K562 (cell line): ENCODE measurements at regions not wholly inside any gene's neighbourhood (a gene's known extent, or its start where the extent isn't known, plus 50 kb on each side); places are given as distances from the start of the nearest gene placed in this dataset.

Experiments used
- ATAC-seq: fragments of 200-7000 bp; cut with Tn5 transposase; 3 replicates; pipeline ENCODE4 v1.9.1; 2020; ENCODE audit warnings: moderate library complexity
- BruUV-seq: library from RNA; stranded (reverse); fragments of 400-500 nt; replicated peaks from 2 replicates; lab custom pipeline; 2021; lab: Mats Ljungman, UMichigan
- CTCF ChIA-PET: fragments of 300-600 bp; formaldehyde crosslinking; extraction: SDS; loops from one replicate; lab custom pipeline; 2021; ENCODE audit warnings: low intra/inter-chr PET ratio; lab: Yijun Ruan, JAX
- POLR2A ChIA-PET: fragments of 300-600, 350-650 bp; sonication (Branson Sonifier 250); formaldehyde crosslinking; extraction: SDS; loops from one replicate; lab custom pipeline; 2021; ENCODE audit warnings: antibody characterized with exemption, inconsistent platforms; lab: Yijun Ruan, JAX
- DNase-seq, 4 experiments: peaks; one replicate each; pipeline versions ENCODE4 v3.0.0 to v3.0.0-alpha.2; 2011 to 2018; ENCODE audit warnings: low spot score in 3 of 4, mixed read lengths in 3 of 4; ENCODE audit errors: extremely low read depth in 1 of 4
- FAIRE-seq: peaks from 2 replicates; lab custom pipeline; 2011; peaks lifted over from hg19 to GRCh38; lab: Jason Lieb, UNC
- H2AFZ ChIP-seq: 2 replicates; pipeline ENCODE4 v1.6.0; 2011; ENCODE audit warnings: low read depth, low read length, control low read depth, inconsistent platforms
- H3K27ac ChIP-seq: fragments of 200-600 bp; 3 replicates; pipeline ENCODE4 v1.8.0; 2011; ENCODE audit warnings: low read depth, mild to moderate bottlenecking, control low read depth, inconsistent platforms, low read length, moderate library complexity, mixed read lengths; ENCODE audit errors: extremely low read depth
- H3K27me3 ChIP-seq, 2 experiments: fragments of 300-600 bp in 1 of 2; 2 replicates in 1 of 2; 3 replicates in 1 of 2; pipeline versions ENCODE4 v1.6.0 to v1.8.0; 2011; ENCODE audit warnings: inconsistent platforms in 2 of 2, low read length in 2 of 2, mild to moderate bottlenecking in 1 of 2, mixed read lengths in 1 of 2, moderate library complexity in 1 of 2; ENCODE audit not compliant: control insufficient read depth in 2 of 2, insufficient read depth in 2 of 2
- H3K36me3 ChIP-seq: fragments of 300-600 bp; 3 replicates; pipeline ENCODE4 v1.8.0; 2011; ENCODE audit warnings: mild to moderate bottlenecking, low read length, inconsistent platforms; ENCODE audit not compliant: control insufficient read depth, insufficient read depth
- H3K4me1 ChIP-seq, 2 experiments: fragments of 200-600 bp in 1 of 2; replicated peaks in 1 of 2; 2 replicates in 1 of 2; 3 replicates in 1 of 2; pipeline versions ENCODE4 v1.5.1 to v1.8.0; 2011; ENCODE audit warnings: inconsistent platforms in 2 of 2, low read length in 2 of 2, mild to moderate bottlenecking in 1 of 2, mixed read lengths in 1 of 2, moderate library complexity in 1 of 2; ENCODE audit not compliant: control insufficient read depth in 2 of 2, insufficient read depth in 2 of 2
- H3K4me2 ChIP-seq: 2 replicates; pipeline ENCODE4 v1.6.1; 2011; ENCODE audit warnings: low read length, control low read depth, inconsistent platforms, mixed read lengths; ENCODE audit not compliant: insufficient read depth
- H3K4me3 ChIP-seq: fragments of 200-600 bp; sonication (generic), shearing (Covaris generic); 2 replicates; pipeline ENCODE4 v1.5.1; 2016; ENCODE audit warnings: control low read depth, inconsistent platforms
- H3K79me2 ChIP-seq: fragments of 200-600 bp; 3 replicates; pipeline ENCODE4 v1.8.0; 2011; ENCODE audit warnings: low read length, inconsistent platforms; ENCODE audit not compliant: control insufficient read depth, insufficient read depth
- H3K9ac ChIP-seq, 2 experiments: 2 replicates each; pipeline versions ENCODE4 v1.6.0 to v1.6.1; 2011; ENCODE audit warnings: low read depth in 2 of 2, low read length in 2 of 2, control low read depth in 1 of 2, inconsistent platforms in 1 of 2, mild to moderate bottlenecking in 1 of 2, mixed read lengths in 1 of 2; ENCODE audit not compliant: insufficient read depth in 1 of 2
- H3K9me1 ChIP-seq: one replicate; pipeline ENCODE4 v1.6.0; 2011; ENCODE audit warnings: inconsistent platforms, mild to moderate bottlenecking, low read length, moderate library complexity; ENCODE audit not compliant: control insufficient read depth, insufficient read depth
- H3K9me3 ChIP-seq: replicated peaks from 2 replicates; pipeline ENCODE4 v1.5.1; 2011; ENCODE audit warnings: low read depth, low read length, inconsistent platforms; ENCODE audit not compliant: control insufficient read depth, insufficient read depth
- H4K20me1 ChIP-seq: replicated peaks from 2 replicates; pipeline ENCODE4 v1.6.1; 2011; ENCODE audit warnings: low read length, inconsistent platforms, mixed read lengths; ENCODE audit not compliant: control insufficient read depth, insufficient read depth
- BRF2 ChIP-seq: IDR thresholded peaks from 3 replicates; pipeline ENCODE4 v1.6.1; 2011; ENCODE audit warnings: borderline replicate concordance, mild to moderate bottlenecking; ENCODE audit not compliant: insufficient read length, insufficient read depth
- CHD4 ChIP-seq: fragments of 200-600 bp; sonication (generic); IDR thresholded peaks from 3 replicates; pipeline ENCODE4 v1.6.1; 2012; ENCODE audit warnings: low read depth, mild to moderate bottlenecking, mixed read lengths, low read length, inconsistent platforms; ENCODE audit not compliant: insufficient read depth, insufficient replicate concordance, poor library complexity, severe bottlenecking
- CREBBP ChIP-seq: IDR thresholded peaks from one replicate; pipeline ENCODE4 v1.6.1; 2012; ENCODE audit warnings: low read depth, mild to moderate bottlenecking, control low read depth, inconsistent platforms, low read length
- CUX1 ChIP-seq: fragments of 200-800 bp; sonication (Bioruptor generic); IDR thresholded peaks from 2 replicates; pipeline ENCODE4 v1.6.1; 2016; ENCODE audit warnings: missing genetic modification characterization, missing compliant biosample characterization
- DNMT1 ChIP-seq: fragments of 450-650 bp; IDR thresholded peaks from 2 replicates; pipeline ENCODE4 v1.6.1; 2016; ENCODE audit warnings: antibody characterized with exemption, mild to moderate bottlenecking
- ERF ChIP-seq: fragments of 450-650 bp; formaldehyde crosslinking; IDR thresholded peaks from 2 replicates; pipeline ENCODE4 v1.4.0; 2020; ENCODE audit warnings: mild to moderate bottlenecking, mixed read lengths
- GATA2 ChIP-seq: sonication (generic); formaldehyde crosslinking; IDR thresholded peaks from 2 replicates; pipeline ENCODE4 v1.4.0; 2020; ENCODE audit warnings: mild to moderate bottlenecking, missing genetic modification reagents
- HDAC1 ChIP-seq, 2 experiments: fragments of 450-650 bp; IDR thresholded peaks; 2 replicates each; pipeline ENCODE4 v1.6.1; 2016 to 2017; ENCODE audit warnings: inconsistent platforms in 1 of 2, mild to moderate bottlenecking in 1 of 2, moderate library complexity in 1 of 2
- POLR3G ChIP-seq: IDR thresholded peaks from 2 replicates; pipeline ENCODE4 v1.6.1; 2011; ENCODE audit not compliant: insufficient read length, insufficient replicate concordance; ENCODE audit errors: extremely low read depth
- PTBP1 ChIP-seq: fragments of 200-400 bp; formaldehyde crosslinking; IDR thresholded peaks from 2 replicates; pipeline ENCODE4 v1.6.1; 2017; ENCODE audit warnings: low read depth, low read length
- RBBP5 ChIP-seq: fragments of 200-600 bp; sonication (generic); IDR thresholded peaks from 2 replicates; pipeline ENCODE4 v1.6.1; 2012; ENCODE audit warnings: borderline replicate concordance, mild to moderate bottlenecking, low read length, control low read depth, inconsistent platforms; ENCODE audit not compliant: insufficient read depth, poor library complexity, severe bottlenecking
- RBFOX2 ChIP-seq: fragments of 200-400 bp; formaldehyde crosslinking; IDR thresholded peaks from 2 replicates; pipeline ENCODE4 v1.6.1; 2017; ENCODE audit warnings: low read depth, mild to moderate bottlenecking, low read length, moderate library complexity
- TCF7L2 ChIP-seq: fragments of 150-350 bp; IDR thresholded peaks from 2 replicates; pipeline ENCODE4 v1.6.1; 2016; ENCODE audit warnings: low read depth, mild to moderate bottlenecking, low read length, moderate library complexity
- ZFP1 ChIP-seq: fragments of 450-650 bp; formaldehyde crosslinking; IDR thresholded peaks from 2 replicates; pipeline ENCODE4 v1.4.0; 2020; ENCODE audit warnings: mild to moderate bottlenecking, mixed read lengths
- ZNF431 ChIP-seq: sonication (generic); formaldehyde crosslinking; IDR thresholded peaks from 2 replicates; pipeline ENCODE4 v1.8.0; 2022; ENCODE audit warnings: mild to moderate bottlenecking, missing genetic modification reagents
- WGBS: fragments of 100-300 bp; shearing (Covaris generic); methylation state at CpG from one replicate; pipeline ENCODE4 v1.1.6; 2016; ENCODE audit warnings: low coverage, mixed read lengths; ENCODE audit not compliant: insufficient coverage; ENCODE audit errors: missing lambda C conversion rate; 5-methylcytosine and 5-hydroxymethylcytosine counted together
- in situ Hi-C: fragments of 300-500 bp; cut with MboI; formaldehyde crosslinking; loops from 4 replicates; pipeline ENCODE4 v1.15.0; 2018; ENCODE audit warnings: inconsistent platforms, mixed read lengths
- intact Hi-C: fragments of 100-400 bp; cut with micrococcal nuclease; formaldehyde crosslinking; loops from 2 replicates; pipeline ENCODE4 v1.14.2; 2022

DNA sequence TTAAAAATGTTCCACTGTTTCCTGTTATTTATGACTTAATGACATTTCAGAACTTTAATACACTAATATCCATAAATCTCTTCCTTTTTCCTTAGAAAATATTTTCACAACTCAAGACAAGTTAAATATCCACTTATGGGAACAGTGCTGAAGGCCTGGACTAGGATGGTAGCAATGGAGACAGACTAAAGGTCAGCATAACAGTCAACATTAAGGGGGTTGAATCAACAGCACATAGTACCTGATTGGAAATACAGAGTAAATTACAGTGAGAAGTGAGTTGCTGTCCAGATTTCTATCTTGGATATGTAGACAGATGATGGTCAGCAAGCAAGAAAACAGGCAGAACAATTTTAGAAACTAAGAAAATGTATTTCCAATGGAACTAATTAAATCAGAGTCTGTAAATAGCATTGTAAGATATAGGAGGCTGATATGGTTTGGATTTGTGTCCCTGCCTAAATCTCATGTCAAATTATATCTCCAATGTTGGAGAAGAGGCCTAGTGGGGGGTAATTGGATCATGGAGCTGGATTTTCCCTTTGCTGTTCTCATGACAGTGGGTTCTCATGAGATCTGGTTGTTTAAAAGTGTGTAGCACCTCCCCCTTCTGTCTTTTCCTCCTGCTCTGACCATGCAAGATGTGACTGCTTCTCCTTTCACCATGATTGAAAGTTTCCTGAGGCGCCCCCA lies 682.7 kb downstream of the MAFB start:
- Histone ChIP-seq H3K4me3 (no peak overlapping the region), H2AFZ (no peak overlapping the region), H3K27ac (no peak overlapping the region), H3K9me1 (no peaks in the 10 kb centered on the region), H3K36me3 (no peaks in the 10 kb centered on the region), H3K9ac (no peak overlapping the region), H3K4me1 (no peaks in the 10 kb centered on the region), H4K20me1 (no peaks in the 10 kb centered on the region), H3K4me2 (no peak overlapping the region), H3K9me3 (no peaks in the 10 kb centered on the region; the same call in 1 of the 2 replicates), H3K79me2 (no peaks in the 10 kb centered on the region), H3K27me3 (no peaks in the 10 kb centered on the region)
- WGBS: 0% methylated on average over 1 of the region's 1 CpG
- DNase-seq: no peak
- in situ Hi-C loops (no loop called here), intact Hi-C loops (no loop called here)
- no peak for ATAC-seq
- ChIA-PET POLR2A (no interaction called here), CTCF (no interaction called here)
- FAIRE-seq: no peak
- no TSS peak for BruUV-seq
- no peak for TF ChIP-seq CREBBP
- TF ChIP-seq POLR3G: no peak
- no peak for TF ChIP-seq ZNF431
- no peak for TF ChIP-seq RBFOX2
- TF ChIP-seq BRF2: no peak
- TF ChIP-seq HDAC1 (IDR thresholded peaks at IDR 0.05): no peak
- TF ChIP-seq GATA2 (CRISPR knock-in tag): no peak
- no peak for TF ChIP-seq ERF (CRISPR knock-in tag)
- TF ChIP-seq RBBP5: no peak
- no peak for TF ChIP-seq DNMT1
- TF ChIP-seq ZFP1 (CRISPR knock-in tag): no peak
- no peak for TF ChIP-seq PTBP1
- no peak for TF ChIP-seq CHD4
- TF ChIP-seq CUX1: no peak
- no peak for TF ChIP-seq TCF7L2
